ENCODE measurements at regions not wholly inside any gene's neighbourhood (a gene's known extent, or its start where the extent isn't known, plus 50 kb on each side); places are given as distances from the start of the nearest gene placed in this dataset.

GRCh38 chr20:61055180-61056010 is 196.7 kb upstream of the CDH4 start:
- no peaks in the 10 kb centered on the region for H3K9me3 Mint-ChIP-seq
- no peaks in the 10 kb centered on the region for H3K4me1 Mint-ChIP-seq (ENCODE audit: low read depth)
- intact Hi-C loops (cut with micrococcal nuclease), result no loop called here
- H3K36me3 Mint-ChIP-seq (ENCODE audit: low read depth), result no peaks in the 10 kb centered on the region
- H3K4me3 Mint-ChIP-seq (ENCODE audit: low read depth), result no peak overlapping the region
- DNase-seq (ENCODE audit: low spot score), result no peak
- H3K27me3 Mint-ChIP-seq (ENCODE audit: low read depth), result no peaks in the 10 kb centered on the region
- H3K27ac Mint-ChIP-seq, result no peak overlapping the region

GRCh38 chr20:61056116-61056515 is 195.9 kb upstream of the CDH4 start:
- no peak for DNase-seq (ENCODE audit: low spot score)
- no peak overlapping the region for H3K27ac Mint-ChIP-seq

GRCh38 chr20:61056627-61057442 is 195.2 kb upstream of the CDH4 start:
- Mint-ChIP-seq H3K4me3 (ENCODE audit: low read depth) (no peak overlapping the region), H3K4me1 (ENCODE audit: low read depth) (no peaks in the 10 kb centered on the region), H3K36me3 (ENCODE audit: low read depth) (no peaks in the 10 kb centered on the region), H3K9me3 (no peaks in the 10 kb centered on the region), H3K27me3 (ENCODE audit: low read depth) (no peaks in the 10 kb centered on the region), H3K27ac (no peak overlapping the region)
- no peak for DNase-seq (ENCODE audit: low spot score)
- intact Hi-C loops (cut with micrococcal nuclease), result no loop called here

More at GRCh38 chr20:61056116-61056515, 195.9 kb upstream of the CDH4 start:
- intact Hi-C loops (cut with micrococcal nuclease), result no loop called here
- no peaks in the 10 kb centered on the region for H3K36me3 Mint-ChIP-seq (ENCODE audit: low read depth)
- no peak overlapping the region for H3K4me3 Mint-ChIP-seq (ENCODE audit: low read depth)
- no peaks in the 10 kb centered on the region for H3K9me3 Mint-ChIP-seq
- H3K4me1 Mint-ChIP-seq (ENCODE audit: low read depth), result no peaks in the 10 kb centered on the region
- H3K27me3 Mint-ChIP-seq (ENCODE audit: low read depth), result no peaks in the 10 kb centered on the region

GRCh38 chr20:61057443-61058121 is 194.5 kb upstream of the CDH4 start:
- intact Hi-C loops (cut with micrococcal nuclease), result no loop called here
- Mint-ChIP-seq H3K9me3 (no peaks in the 10 kb centered on the region), H3K27ac (no peak overlapping the region), H3K27me3 (ENCODE audit: low read depth) (no peaks in the 10 kb centered on the region), H3K4me3 (ENCODE audit: low read depth) (no peak overlapping the region), H3K4me1 (ENCODE audit: low read depth) (no peaks in the 10 kb centered on the region), H3K36me3 (ENCODE audit: low read depth) (no peaks in the 10 kb centered on the region)
- no peak for DNase-seq (ENCODE audit: low spot score)

GRCh38 chr20:61061981-61062380 is 190.1 kb upstream of the CDH4 start:
- no peak overlapping the region for H3K27ac Mint-ChIP-seq

GRCh38 chr20:61065853-61066252 is 186.2 kb upstream of the CDH4 start:
- Mint-ChIP-seq H3K27ac (no peak overlapping the region), H3K9me3 (no peaks in the 10 kb centered on the region)
- intact Hi-C loops (cut with micrococcal nuclease), result no loop called here

More at GRCh38 chr20:61061981-61062380, 190.1 kb upstream of the CDH4 start:
- Mint-ChIP-seq H3K27me3 (ENCODE audit: low read depth) (no peaks in the 10 kb centered on the region), H3K36me3 (ENCODE audit: low read depth) (no peaks in the 10 kb centered on the region), H3K9me3 (no peaks in the 10 kb centered on the region), H3K4me3 (ENCODE audit: low read depth) (no peak overlapping the region), H3K4me1 (ENCODE audit: low read depth) (no peaks in the 10 kb centered on the region)
- no peak for DNase-seq (ENCODE audit: low spot score)
- intact Hi-C loops (cut with micrococcal nuclease), result no loop called here

GRCh38 chr20:61066526-61066925 is 185.5 kb upstream of the CDH4 start:
- Mint-ChIP-seq H3K36me3 (ENCODE audit: low read depth) (no peaks in the 10 kb centered on the region), H3K27me3 (ENCODE audit: low read depth) (no peaks in the 10 kb centered on the region), H3K4me1 (ENCODE audit: low read depth) (no peaks in the 10 kb centered on the region), H3K4me3 (ENCODE audit: low read depth) (no peak overlapping the region), H3K27ac (no peak overlapping the region), H3K9me3 (no peaks in the 10 kb centered on the region)
- intact Hi-C loops (cut with micrococcal nuclease), result no loop called here
- no peak for DNase-seq (ENCODE audit: low spot score)

More at GRCh38 chr20:61065853-61066252, 186.2 kb upstream of the CDH4 start:
- H3K36me3 Mint-ChIP-seq (ENCODE audit: low read depth), result no peaks in the 10 kb centered on the region
- DNase-seq (ENCODE audit: low spot score), result no peak
- no peaks in the 10 kb centered on the region for H3K27me3 Mint-ChIP-seq (ENCODE audit: low read depth)
- no peaks in the 10 kb centered on the region for H3K4me1 Mint-ChIP-seq (ENCODE audit: low read depth)
- H3K4me3 Mint-ChIP-seq (ENCODE audit: low read depth), result no peak overlapping the region

GRCh38 chr20:61067221-61067620 is 184.8 kb upstream of the CDH4 start:
- no peaks in the 10 kb centered on the region for H3K36me3 Mint-ChIP-seq (ENCODE audit: low read depth)
- no peaks in the 10 kb centered on the region for H3K4me1 Mint-ChIP-seq (ENCODE audit: low read depth)
- H3K27me3 Mint-ChIP-seq (ENCODE audit: low read depth), result no peaks in the 10 kb centered on the region
- intact Hi-C loops (cut with micrococcal nuclease), result no loop called here
- no peak for DNase-seq (ENCODE audit: low spot score)
- no peaks in the 10 kb centered on the region for H3K9me3 Mint-ChIP-seq
- H3K27ac Mint-ChIP-seq, result no peak overlapping the region
- H3K4me3 Mint-ChIP-seq (ENCODE audit: low read depth), result no peak overlapping the region

GRCh38 chr20:61072398-61072797 is 179.7 kb upstream of the CDH4 start:
- Mint-ChIP-seq H3K4me3 (ENCODE audit: low read depth) (no peak overlapping the region), H3K27me3 (ENCODE audit: low read depth) (no peaks in the 10 kb centered on the region), H3K4me1 (ENCODE audit: low read depth) (no peaks in the 10 kb centered on the region), H3K9me3 (no peaks in the 10 kb centered on the region), H3K27ac (no peak overlapping the region), H3K36me3 (ENCODE audit: low read depth) (no peaks in the 10 kb centered on the region)
- intact Hi-C loops (cut with micrococcal nuclease), result no loop called here
- DNase-seq (ENCODE audit: low spot score), result no peak

GRCh38 chr20:61073376-61073775 is 178.7 kb upstream of the CDH4 start:
- H3K9me3 Mint-ChIP-seq, result no peaks in the 10 kb centered on the region
- no peaks in the 10 kb centered on the region for H3K4me1 Mint-ChIP-seq (ENCODE audit: low read depth)
- no peak for DNase-seq (ENCODE audit: low spot score)
- intact Hi-C loops (cut with micrococcal nuclease), result no loop called here
- no peaks in the 10 kb centered on the region for H3K27me3 Mint-ChIP-seq (ENCODE audit: low read depth)
- H3K36me3 Mint-ChIP-seq (ENCODE audit: low read depth), result no peaks in the 10 kb centered on the region
- no peak overlapping the region for H3K4me3 Mint-ChIP-seq (ENCODE audit: low read depth)
- no peak overlapping the region for H3K27ac Mint-ChIP-seq

GRCh38 chr20:61082720-61083119 is 169.3 kb upstream of the CDH4 start:
- no peaks in the 10 kb centered on the region for H3K36me3 Mint-ChIP-seq (ENCODE audit: low read depth)
- intact Hi-C loops (cut with micrococcal nuclease), result no loop called here
- no peaks in the 10 kb centered on the region for H3K4me1 Mint-ChIP-seq (ENCODE audit: low read depth)
- no peak overlapping the region for H3K27ac Mint-ChIP-seq
- peaks cover 7% of the 10 kb centered on the region for H3K9me3 Mint-ChIP-seq
- DNase-seq (ENCODE audit: low spot score), result no peak
- H3K4me3 Mint-ChIP-seq (ENCODE audit: low read depth), result no peak overlapping the region
- H3K27me3 Mint-ChIP-seq (ENCODE audit: low read depth), result no peaks in the 10 kb centered on the region

- no peak for DNase-seq (ENCODE audit: low spot score)
- no peak overlapping the region for H3K4me3 Mint-ChIP-seq (ENCODE audit: low read depth)
- intact Hi-C loops (cut with micrococcal nuclease), result no loop called here
- H3K27me3 Mint-ChIP-seq (ENCODE audit: low read depth), result no peaks in the 10 kb centered on the region
- no peaks in the 10 kb centered on the region for H3K4me1 Mint-ChIP-seq (ENCODE audit: low read depth)
- no peak overlapping the region for H3K27ac Mint-ChIP-seq
- H3K9me3 Mint-ChIP-seq, result peaks cover 7% of the 10 kb centered on the region
- H3K36me3 Mint-ChIP-seq (ENCODE audit: low read depth), result no peaks in the 10 kb centered on the region
Observed at GRCh38 chr20:61083431-61083830, 168.6 kb upstream of the CDH4 start.

GRCh38 chr20:61086031-61086430 is 166.0 kb upstream of the CDH4 start:
- H3K27ac Mint-ChIP-seq, result no peak overlapping the region
- no peaks in the 10 kb centered on the region for H3K27me3 Mint-ChIP-seq (ENCODE audit: low read depth)
- no peak overlapping the region for H3K4me3 Mint-ChIP-seq (ENCODE audit: low read depth)
- no peaks in the 10 kb centered on the region for H3K4me1 Mint-ChIP-seq (ENCODE audit: low read depth)
- intact Hi-C loops (cut with micrococcal nuclease), result no loop called here
- H3K36me3 Mint-ChIP-seq (ENCODE audit: low read depth), result no peaks in the 10 kb centered on the region
- DNase-seq (ENCODE audit: low spot score), result no peak
- H3K9me3 Mint-ChIP-seq, result peaks cover 3% of the 10 kb centered on the region
